K562 (cell line): ENCODE measurements at regions not wholly inside any gene's neighbourhood (a gene's known extent, or its start where the extent isn't known, plus 50 kb on each side); places are given as distances from the start of the nearest gene placed in this dataset.

Experiments used
- ATAC-seq: fragments of 200-7000 bp; cut with Tn5 transposase; 3 replicates; pipeline ENCODE4 v1.9.1; 2020; ENCODE audit warnings: moderate library complexity
- BruUV-seq: library from RNA; stranded (reverse); fragments of 400-500 nt; replicated peaks from 2 replicates; lab custom pipeline; 2021; lab: Mats Ljungman, UMichigan
- CTCF ChIA-PET: fragments of 300-600 bp; formaldehyde crosslinking; extraction: SDS; loops from one replicate; lab custom pipeline; 2021; ENCODE audit warnings: low intra/inter-chr PET ratio; lab: Yijun Ruan, JAX
- POLR2A ChIA-PET: fragments of 300-600, 350-650 bp; sonication (Branson Sonifier 250); formaldehyde crosslinking; extraction: SDS; loops from one replicate; lab custom pipeline; 2021; ENCODE audit warnings: antibody characterized with exemption, inconsistent platforms; lab: Yijun Ruan, JAX
- DNase-seq, 4 experiments: peaks; one replicate each; pipeline versions ENCODE4 v3.0.0 to v3.0.0-alpha.2; 2011 to 2018; ENCODE audit warnings: low spot score in 3 of 4, mixed read lengths in 3 of 4; ENCODE audit errors: extremely low read depth in 1 of 4
- FAIRE-seq: peaks from 2 replicates; lab custom pipeline; 2011; peaks lifted over from hg19 to GRCh38; lab: Jason Lieb, UNC
- H2AFZ ChIP-seq: 2 replicates; pipeline ENCODE4 v1.6.0; 2011; ENCODE audit warnings: low read depth, low read length, control low read depth, inconsistent platforms
- H3K27ac ChIP-seq: fragments of 200-600 bp; 3 replicates; pipeline ENCODE4 v1.8.0; 2011; ENCODE audit warnings: low read depth, mild to moderate bottlenecking, control low read depth, inconsistent platforms, low read length, moderate library complexity, mixed read lengths; ENCODE audit errors: extremely low read depth
- H3K27me3 ChIP-seq, 2 experiments: fragments of 300-600 bp in 1 of 2; 2 replicates in 1 of 2; 3 replicates in 1 of 2; pipeline versions ENCODE4 v1.6.0 to v1.8.0; 2011; ENCODE audit warnings: inconsistent platforms in 2 of 2, low read length in 2 of 2, mild to moderate bottlenecking in 1 of 2, mixed read lengths in 1 of 2, moderate library complexity in 1 of 2; ENCODE audit not compliant: control insufficient read depth in 2 of 2, insufficient read depth in 2 of 2
- H3K36me3 ChIP-seq: fragments of 300-600 bp; 3 replicates; pipeline ENCODE4 v1.8.0; 2011; ENCODE audit warnings: mild to moderate bottlenecking, low read length, inconsistent platforms; ENCODE audit not compliant: control insufficient read depth, insufficient read depth
- H3K4me1 ChIP-seq, 2 experiments: fragments of 200-600 bp in 1 of 2; replicated peaks in 1 of 2; 2 replicates in 1 of 2; 3 replicates in 1 of 2; pipeline versions ENCODE4 v1.5.1 to v1.8.0; 2011; ENCODE audit warnings: inconsistent platforms in 2 of 2, low read length in 2 of 2, mild to moderate bottlenecking in 1 of 2, mixed read lengths in 1 of 2, moderate library complexity in 1 of 2; ENCODE audit not compliant: control insufficient read depth in 2 of 2, insufficient read depth in 2 of 2
- H3K4me2 ChIP-seq: 2 replicates; pipeline ENCODE4 v1.6.1; 2011; ENCODE audit warnings: low read length, control low read depth, inconsistent platforms, mixed read lengths; ENCODE audit not compliant: insufficient read depth
- H3K4me3 ChIP-seq: fragments of 200-600 bp; sonication (generic), shearing (Covaris generic); 2 replicates; pipeline ENCODE4 v1.5.1; 2016; ENCODE audit warnings: control low read depth, inconsistent platforms
- H3K79me2 ChIP-seq: fragments of 200-600 bp; 3 replicates; pipeline ENCODE4 v1.8.0; 2011; ENCODE audit warnings: low read length, inconsistent platforms; ENCODE audit not compliant: control insufficient read depth, insufficient read depth
- H3K9ac ChIP-seq, 2 experiments: 2 replicates each; pipeline versions ENCODE4 v1.6.0 to v1.6.1; 2011; ENCODE audit warnings: low read depth in 2 of 2, low read length in 2 of 2, control low read depth in 1 of 2, inconsistent platforms in 1 of 2, mild to moderate bottlenecking in 1 of 2, mixed read lengths in 1 of 2; ENCODE audit not compliant: insufficient read depth in 1 of 2
- H3K9me1 ChIP-seq: one replicate; pipeline ENCODE4 v1.6.0; 2011; ENCODE audit warnings: inconsistent platforms, mild to moderate bottlenecking, low read length, moderate library complexity; ENCODE audit not compliant: control insufficient read depth, insufficient read depth
- H3K9me3 ChIP-seq: replicated peaks from 2 replicates; pipeline ENCODE4 v1.5.1; 2011; ENCODE audit warnings: low read depth, low read length, inconsistent platforms; ENCODE audit not compliant: control insufficient read depth, insufficient read depth
- H4K20me1 ChIP-seq: replicated peaks from 2 replicates; pipeline ENCODE4 v1.6.1; 2011; ENCODE audit warnings: low read length, inconsistent platforms, mixed read lengths; ENCODE audit not compliant: control insufficient read depth, insufficient read depth
- BCL6 ChIP-seq: fragments of 250-450 bp; sonication (Bioruptor Pico); IDR thresholded peaks from 2 replicates; pipeline ENCODE4 v1.4.0; 2020
- BMI1 ChIP-seq: fragments of 150-350 bp; IDR thresholded peaks from 2 replicates; pipeline ENCODE4 v1.6.1; 2014; ENCODE audit warnings: low read length
- DDX20 ChIP-seq: fragments of 450-650 bp; IDR thresholded peaks from 2 replicates; pipeline ENCODE4 v1.6.1; 2016; ENCODE audit warnings: missing genetic modification characterization, low read depth, mild to moderate bottlenecking, missing compliant biosample characterization, moderate library complexity
- EWSR1 ChIP-seq: fragments of 450-650 bp; IDR thresholded peaks from 2 replicates; pipeline ENCODE4 v1.6.1; 2018; ENCODE audit warnings: borderline replicate concordance, mild to moderate bottlenecking, low read depth, moderate library complexity; ENCODE audit not compliant: partially characterized antibody
- MAZ ChIP-seq, 2 experiments: fragments of 450-650 bp in 1 of 2; sonication (generic) in 1 of 2; formaldehyde crosslinking; IDR thresholded peaks in 1 of 2; conservative IDR thresholded peaks in 1 of 2; 2 replicates each; pipeline versions ENCODE4 v1.4.0 to v1.5.0; 2020; ENCODE audit warnings: mild to moderate bottlenecking in 1 of 2, missing genetic modification reagents in 1 of 2
- MCM2 ChIP-seq: fragments of 450-650 bp; IDR thresholded peaks from 2 replicates; pipeline ENCODE4 v1.6.1; 2017; ENCODE audit warnings: low read depth, mild to moderate bottlenecking
- MIER1 ChIP-seq: fragments of 450-650 bp; IDR thresholded peaks from 2 replicates; pipeline ENCODE4 v1.6.1; 2016; ENCODE audit warnings: antibody characterized with exemption, mild to moderate bottlenecking, low read depth
- PHTF2 ChIP-seq: fragments of 250-450 bp; sonication (Bioruptor Pico); IDR thresholded peaks from 2 replicates; pipeline ENCODE4 v1.5.0; 2021; ENCODE audit warnings: mild to moderate bottlenecking
- STAG1 ChIP-seq: sonication (generic); formaldehyde crosslinking; IDR thresholded peaks from 2 replicates; pipeline ENCODE4 v1.5.0; 2020; ENCODE audit warnings: missing genetic modification reagents, borderline replicate concordance
- TAL1 ChIP-seq: fragments of 450-650 bp; IDR thresholded peaks from 2 replicates; pipeline ENCODE4 v1.6.1; 2016; ENCODE audit warnings: mild to moderate bottlenecking
- ZFP36 ChIP-seq: fragments of 150-350 bp; IDR thresholded peaks from 2 replicates; pipeline ENCODE4 v1.6.1; 2018; ENCODE audit warnings: low read length, low read depth; ENCODE audit not compliant: partially characterized antibody
- ZNF586 ChIP-seq: fragments of 450-650 bp; formaldehyde crosslinking; conservative IDR thresholded peaks from 2 replicates; pipeline ENCODE4 v1.4.0; 2020; ENCODE audit warnings: mild to moderate bottlenecking, moderate library complexity
- WGBS: fragments of 100-300 bp; shearing (Covaris generic); methylation state at CpG from one replicate; pipeline ENCODE4 v1.1.6; 2016; ENCODE audit warnings: low coverage, mixed read lengths; ENCODE audit not compliant: insufficient coverage; ENCODE audit errors: missing lambda C conversion rate; 5-methylcytosine and 5-hydroxymethylcytosine counted together
- in situ Hi-C: fragments of 300-500 bp; cut with MboI; formaldehyde crosslinking; loops from 4 replicates; pipeline ENCODE4 v1.15.0; 2018; ENCODE audit warnings: inconsistent platforms, mixed read lengths
- intact Hi-C: fragments of 100-400 bp; cut with micrococcal nuclease; formaldehyde crosslinking; loops from 2 replicates; pipeline ENCODE4 v1.14.2; 2022
- TF ChIP-seq, protein P1 (sequence below): fragments of 250-450 bp; sonication (Bioruptor Pico); IDR thresholded peaks from 2 replicates; pipeline ENCODE4 v1.4.0; 2020; ENCODE audit warnings: mild to moderate bottlenecking, moderate library complexity
- TF ChIP-seq, protein P2 (sequence below): IDR thresholded peaks from 3 replicates; pipeline ENCODE4 v1.6.1; 2011; ENCODE audit warnings: borderline replicate concordance, mild to moderate bottlenecking; ENCODE audit not compliant: insufficient read length, insufficient read depth

DNA sequence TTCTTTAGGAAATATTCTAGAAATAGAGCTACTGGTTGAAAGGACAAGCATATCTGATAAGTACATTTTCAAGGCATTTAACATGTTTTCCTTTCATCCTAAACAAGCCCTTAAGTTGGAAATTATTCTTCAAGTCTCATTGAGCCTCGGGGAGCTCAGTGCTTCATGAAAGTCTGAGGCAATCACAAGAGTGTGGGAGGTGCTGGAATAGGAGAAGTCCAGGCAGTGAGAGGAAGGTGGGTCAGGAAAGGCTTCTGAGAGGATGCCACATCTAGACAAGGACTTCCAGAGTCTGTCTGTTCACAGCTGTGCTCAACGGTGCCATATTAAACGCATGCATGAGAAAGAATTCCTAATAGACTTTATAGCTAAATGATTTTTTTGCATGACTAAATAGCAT lies 69.8 kb downstream of the CD83 start:
- intact Hi-C loops, result no loop called here
- no TSS peak for BruUV-seq
- no peak overlapping the region for H3K27ac ChIP-seq

DNA sequence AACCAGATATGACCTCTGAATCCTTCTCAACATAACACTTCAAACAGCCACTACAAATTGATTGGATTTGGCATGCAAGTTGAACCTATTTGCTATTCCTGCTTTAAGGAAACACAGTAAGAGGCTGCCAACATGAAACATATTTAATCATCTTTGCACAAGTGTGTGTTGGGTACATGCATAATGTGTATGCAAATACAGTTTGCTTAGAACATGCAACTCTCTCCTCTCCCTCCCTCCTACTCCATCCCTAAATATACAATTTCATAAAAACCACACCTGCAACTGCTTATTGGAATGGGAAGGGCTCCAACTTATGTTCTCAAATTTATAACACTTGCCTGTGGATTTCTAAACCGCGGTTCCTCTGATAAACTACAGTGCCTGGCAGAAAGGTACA lies 71.5 kb downstream of the CD83 start:
- 0% methylated on average over 2 of the region's 2 CpGs for WGBS
- BruUV-seq, result no TSS peak
- in situ Hi-C loops, result no loop called here
- TF ChIP-seq EWSR1 (no peak), MAZ (CRISPR knock-in tag; conservative IDR thresholded peaks at IDR 0.05 in 1 of 2, IDR thresholded peaks at IDR 0.05 in 1 of 2) (no peak), BMI1 (no peak), TAL1 (no peak), STAG1 (CRISPR knock-in tag) (no peak), MCM2 (no peak), PHTF2 (CRISPR knock-in tag) (no peak), MIER1 (no peak)
- TF ChIP-seq, protein P1, sequence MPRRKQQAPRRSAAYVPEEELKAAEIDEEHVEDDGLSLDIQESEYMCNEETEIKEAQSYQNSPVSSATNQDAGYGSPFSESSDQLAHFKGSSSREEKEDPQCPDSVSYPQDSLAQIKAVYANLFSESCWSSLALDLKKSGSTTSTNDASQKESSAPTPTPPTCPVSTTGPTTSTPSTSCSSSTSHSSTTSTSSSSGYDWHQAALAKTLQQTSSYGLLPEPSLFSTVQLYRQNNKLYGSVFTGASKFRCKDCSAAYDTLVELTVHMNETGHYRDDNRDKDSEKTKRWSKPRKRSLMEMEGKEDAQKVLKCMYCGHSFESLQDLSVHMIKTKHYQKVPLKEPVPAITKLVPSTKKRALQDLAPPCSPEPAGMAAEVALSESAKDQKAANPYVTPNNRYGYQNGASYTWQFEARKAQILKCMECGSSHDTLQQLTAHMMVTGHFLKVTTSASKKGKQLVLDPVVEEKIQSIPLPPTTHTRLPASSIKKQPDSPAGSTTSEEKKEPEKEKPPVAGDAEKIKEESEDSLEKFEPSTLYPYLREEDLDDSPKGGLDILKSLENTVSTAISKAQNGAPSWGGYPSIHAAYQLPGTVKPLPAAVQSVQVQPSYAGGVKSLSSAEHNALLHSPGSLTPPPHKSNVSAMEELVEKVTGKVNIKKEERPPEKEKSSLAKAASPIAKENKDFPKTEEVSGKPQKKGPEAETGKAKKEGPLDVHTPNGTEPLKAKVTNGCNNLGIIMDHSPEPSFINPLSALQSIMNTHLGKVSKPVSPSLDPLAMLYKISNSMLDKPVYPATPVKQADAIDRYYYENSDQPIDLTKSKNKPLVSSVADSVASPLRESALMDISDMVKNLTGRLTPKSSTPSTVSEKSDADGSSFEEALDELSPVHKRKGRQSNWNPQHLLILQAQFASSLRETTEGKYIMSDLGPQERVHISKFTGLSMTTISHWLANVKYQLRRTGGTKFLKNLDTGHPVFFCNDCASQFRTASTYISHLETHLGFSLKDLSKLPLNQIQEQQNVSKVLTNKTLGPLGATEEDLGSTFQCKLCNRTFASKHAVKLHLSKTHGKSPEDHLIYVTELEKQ (CRISPR knock-in tag), result no peak
- TF ChIP-seq, protein P2, sequence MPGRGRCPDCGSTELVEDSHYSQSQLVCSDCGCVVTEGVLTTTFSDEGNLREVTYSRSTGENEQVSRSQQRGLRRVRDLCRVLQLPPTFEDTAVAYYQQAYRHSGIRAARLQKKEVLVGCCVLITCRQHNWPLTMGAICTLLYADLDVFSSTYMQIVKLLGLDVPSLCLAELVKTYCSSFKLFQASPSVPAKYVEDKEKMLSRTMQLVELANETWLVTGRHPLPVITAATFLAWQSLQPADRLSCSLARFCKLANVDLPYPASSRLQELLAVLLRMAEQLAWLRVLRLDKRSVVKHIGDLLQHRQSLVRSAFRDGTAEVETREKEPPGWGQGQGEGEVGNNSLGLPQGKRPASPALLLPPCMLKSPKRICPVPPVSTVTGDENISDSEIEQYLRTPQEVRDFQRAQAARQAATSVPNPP, result no peak

More for the DNA sequence above, 69.8 kb downstream of the CD83 start:
- H3K27me3 ChIP-seq, result peaks cover 33 to 41% of the 10 kb centered on the region in 2 experiments
- H3K9me1 ChIP-seq, result no peaks in the 10 kb centered on the region
- ChIA-PET CTCF (no interaction called here), POLR2A (no interaction called here)
- H3K4me2 ChIP-seq, result no peak overlapping the region
- H3K4me1 ChIP-seq, result no peaks in the 10 kb centered on the region
- in situ Hi-C loops, result no loop called here
- H3K79me2 ChIP-seq, result no peaks in the 10 kb centered on the region
- H2AFZ ChIP-seq, result no peak overlapping the region
- no peak overlapping the region for H3K4me3 ChIP-seq
- DNase-seq (no peak), ATAC-seq (no peak), FAIRE-seq (no peak)
- H3K9ac ChIP-seq, result no peak overlapping the region
- TF ChIP-seq DDX20 (tag) (no peak), BCL6 (CRISPR knock-in tag) (no peak), ZFP36 (peak; percentile 74), ZNF586 (no peak)
- 0% methylated on average over 3 of the region's 3 CpGs for WGBS
- H3K9me3 ChIP-seq, result 0 out of 2 replicates have a peak, but pooled peaks cover 2% of the 10 kb centered on the region
- H4K20me1 ChIP-seq, result no peaks in the 10 kb centered on the region
- no peaks in the 10 kb centered on the region for H3K36me3 ChIP-seq

More for the DNA sequence above, 71.5 kb downstream of the CD83 start:
- H3K4me3 ChIP-seq, result no peak overlapping the region
- no peaks in the 10 kb centered on the region for H3K4me1 ChIP-seq
- no peaks in the 10 kb centered on the region for H4K20me1 ChIP-seq
- H3K9me3 ChIP-seq, result 0 out of 2 replicates have a peak, but pooled peaks cover 2% of the 10 kb centered on the region
- H3K27me3 ChIP-seq, result peaks cover 42 to 47% of the 10 kb centered on the region in 2 experiments
- no peak overlapping the region for H3K4me2 ChIP-seq
- ATAC-seq (no peak), FAIRE-seq (no peak), DNase-seq (no peak)
- H3K36me3 ChIP-seq, result no peaks in the 10 kb centered on the region
- no peak overlapping the region for H2AFZ ChIP-seq
- intact Hi-C loops, result no loop called here
- no peak overlapping the region for H3K27ac ChIP-seq
- no peaks in the 10 kb centered on the region for H3K79me2 ChIP-seq
- H3K9ac ChIP-seq, result no peak overlapping the region
- ChIA-PET CTCF (no interaction called here), POLR2A (no interaction called here)
- no peaks in the 10 kb centered on the region for H3K9me1 ChIP-seq
